Stimulated activated memory B cell treated with anti-CD40 and anti-IgM and Interleukin-4, amounts not matched to agents 10 μg/mL and 1 μg/mL and 100 μg/mL, for 72 hours (primary cell): ENCODE measurements at regions not wholly inside any gene's neighbourhood (a gene's known extent, or its start where the extent isn't known, plus 50 kb on each side); places are given as distances from the start of the nearest gene placed in this dataset.

Source experiments
- ATAC-seq: fragments of 150-1000 bp; cut with Tn5 transposase; 2 replicates; pipeline ENCODE4 v1.10.0; 2021
- H3K27ac Mint-ChIP-seq: one replicate; pipeline ENCODE4 v1.8.0; 2022; ENCODE audit warnings: mild to moderate bottlenecking, mixed read lengths
- H3K27me3 Mint-ChIP-seq: one replicate; pipeline ENCODE4 v1.8.0; 2022; ENCODE audit warnings: mixed read lengths
- H3K36me3 Mint-ChIP-seq: one replicate; pipeline ENCODE4 v1.8.0; 2022; ENCODE audit warnings: mixed read lengths
- H3K4me1 Mint-ChIP-seq: one replicate; pipeline ENCODE4 v1.8.0; 2022; ENCODE audit warnings: mixed read lengths
- H3K4me3 Mint-ChIP-seq: one replicate; pipeline ENCODE4 v1.8.0; 2022; ENCODE audit warnings: mild to moderate bottlenecking, moderate library complexity, mixed read lengths
- H3K9me3 Mint-ChIP-seq: one replicate; pipeline ENCODE4 v1.8.0; 2022; ENCODE audit warnings: mixed read lengths

DNA sequence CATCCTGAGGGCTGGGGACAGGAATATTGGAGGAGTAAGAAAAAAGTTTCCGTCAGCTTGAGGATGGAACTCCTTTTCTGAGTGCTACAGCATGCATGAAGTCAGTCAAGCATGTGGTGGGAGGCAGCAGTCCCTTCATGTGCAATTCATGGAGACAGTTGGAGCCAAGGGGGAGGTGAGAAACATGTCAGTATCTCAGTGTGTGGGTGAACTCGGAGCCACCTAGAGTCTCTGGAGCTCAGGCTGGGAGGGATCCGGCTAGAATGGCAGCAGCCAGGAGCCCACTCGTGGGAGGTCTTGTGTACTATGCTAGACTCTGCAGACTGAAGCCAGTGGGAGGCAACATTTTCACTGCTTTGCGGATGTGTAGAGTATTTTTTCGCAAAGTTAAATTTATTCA, 60.3 kb downstream of the AVPR1A start:
- no peak for ATAC-seq

DNA sequence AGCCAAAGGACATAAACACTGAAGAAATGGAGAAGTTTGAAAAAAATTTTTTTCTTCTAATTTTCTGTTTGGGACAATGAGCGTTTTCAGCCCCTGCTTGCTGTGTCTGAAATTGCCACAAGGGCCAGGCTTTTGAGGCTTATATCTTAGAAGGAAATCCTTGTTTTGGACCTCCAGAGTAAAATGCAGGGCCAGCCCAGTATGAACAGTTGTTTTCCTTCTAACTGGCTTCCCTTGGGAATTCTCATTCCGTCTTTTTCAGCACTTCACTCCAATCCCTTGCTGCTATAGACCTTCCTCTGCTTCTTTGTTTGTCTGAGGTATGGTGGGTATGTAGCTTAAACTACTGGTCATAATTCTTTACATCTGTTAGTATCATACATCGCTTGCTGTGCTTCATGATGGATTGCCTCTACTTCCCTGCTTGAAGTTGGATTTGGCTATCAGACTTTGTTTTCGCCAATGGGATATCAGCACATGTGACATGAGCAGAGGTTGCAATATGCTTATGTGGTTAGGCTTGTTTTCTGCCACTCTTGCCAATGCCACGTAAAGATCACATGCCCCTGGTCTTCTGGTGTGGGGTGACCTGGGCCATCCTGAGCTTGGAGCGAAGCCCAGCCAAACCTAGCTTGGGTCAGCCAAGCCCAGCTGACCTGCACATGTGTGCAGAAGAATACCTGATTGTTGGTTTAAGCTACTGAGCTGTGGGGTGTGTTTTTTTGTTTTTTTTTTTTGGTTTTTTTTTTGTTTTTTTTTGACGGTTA, 64.7 kb downstream of the AVPR1A start:
- Mint-ChIP-seq H3K9me3 (no peaks in the 10 kb centered on the region), H3K4me3 (no peak overlapping the region), H3K36me3 (no peaks in the 10 kb centered on the region), H3K4me1 (no peaks in the 10 kb centered on the region), H3K27me3 (peaks cover 13% of the 10 kb centered on the region), H3K27ac (no peak overlapping the region)
- ATAC-seq = no peak

More for the DNA sequence above, 60.3 kb downstream of the AVPR1A start:
- Mint-ChIP-seq H3K27me3 (peaks cover 13% of the 10 kb centered on the region), H3K9me3 (no peaks in the 10 kb centered on the region), H3K4me1 (no peaks in the 10 kb centered on the region), H3K36me3 (no peaks in the 10 kb centered on the region), H3K27ac (no peak overlapping the region), H3K4me3 (no peak overlapping the region)

DNA sequence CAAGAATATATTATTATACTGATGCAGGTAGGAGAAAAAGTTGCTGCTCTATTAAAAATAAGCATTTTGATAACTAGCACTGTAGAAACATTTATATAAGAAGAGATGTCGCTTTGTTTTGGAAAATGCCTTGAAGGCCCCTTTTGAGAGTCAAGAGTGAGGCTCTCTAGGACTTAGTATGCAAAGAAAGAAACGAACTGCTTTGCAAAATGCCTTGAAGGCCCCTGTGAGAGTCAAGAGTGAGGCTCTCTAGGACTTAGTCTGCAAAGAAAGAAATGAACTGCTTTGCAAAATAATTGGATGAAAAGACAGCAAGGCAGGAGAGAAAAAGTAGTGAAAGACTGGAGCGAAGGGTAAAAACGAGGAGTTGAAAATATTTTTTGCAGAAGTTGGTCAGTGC, 65.9 kb downstream of the AVPR1A start:
- no peaks in the 10 kb centered on the region for H3K4me1 Mint-ChIP-seq
- no peak overlapping the region for H3K4me3 Mint-ChIP-seq
- no peak for ATAC-seq
- H3K27ac Mint-ChIP-seq = no peak overlapping the region
- peaks cover 13% of the 10 kb centered on the region for H3K27me3 Mint-ChIP-seq
- no peaks in the 10 kb centered on the region for H3K36me3 Mint-ChIP-seq
- no peaks in the 10 kb centered on the region for H3K9me3 Mint-ChIP-seq

DNA sequence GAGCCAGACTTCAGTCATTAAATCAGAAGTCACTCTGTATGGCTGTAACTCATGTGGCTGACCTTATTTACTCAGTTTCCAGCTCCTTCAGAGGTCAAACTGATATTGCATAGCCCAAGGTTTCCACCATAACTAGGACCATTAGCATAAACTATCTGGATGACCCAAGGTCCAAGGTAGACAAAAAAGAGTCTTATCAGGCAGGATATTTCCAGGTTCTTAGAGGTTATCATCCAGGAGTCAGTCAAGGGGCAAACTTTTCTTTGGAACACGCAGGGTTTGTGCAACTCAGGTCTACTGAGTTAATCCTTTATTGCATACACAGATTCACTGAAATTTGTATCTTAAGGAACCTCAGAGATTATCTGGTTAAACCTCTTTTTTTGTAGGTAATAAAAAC, 66.5 kb downstream of the AVPR1A start:
- Mint-ChIP-seq H3K27ac (no peak overlapping the region), H3K9me3 (no peaks in the 10 kb centered on the region), H3K4me3 (no peak overlapping the region), H3K27me3 (peaks cover 13% of the 10 kb centered on the region), H3K4me1 (no peaks in the 10 kb centered on the region), H3K36me3 (no peaks in the 10 kb centered on the region)
- no peak for ATAC-seq

DNA sequence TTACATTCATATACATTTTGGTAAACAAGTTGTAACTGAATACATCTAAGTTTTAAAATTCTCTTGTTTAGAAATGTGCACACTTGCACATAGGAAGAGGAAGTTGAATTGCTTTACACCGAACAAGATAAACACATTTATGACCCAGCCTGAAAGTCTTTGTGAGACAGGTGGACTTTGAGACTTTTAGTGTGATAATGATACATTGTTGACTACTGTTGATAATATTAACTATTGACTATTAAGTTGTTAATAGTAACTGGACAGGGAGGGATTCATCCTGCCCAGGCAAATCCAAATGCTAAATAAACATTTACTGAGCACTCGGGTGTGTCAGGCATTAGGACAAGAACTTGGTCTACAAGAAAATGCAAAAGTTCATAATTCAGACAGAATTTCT, 68.0 kb downstream of the AVPR1A start:
- H3K4me3 Mint-ChIP-seq = no peak overlapping the region
- H3K27ac Mint-ChIP-seq = no peak overlapping the region

DNA sequence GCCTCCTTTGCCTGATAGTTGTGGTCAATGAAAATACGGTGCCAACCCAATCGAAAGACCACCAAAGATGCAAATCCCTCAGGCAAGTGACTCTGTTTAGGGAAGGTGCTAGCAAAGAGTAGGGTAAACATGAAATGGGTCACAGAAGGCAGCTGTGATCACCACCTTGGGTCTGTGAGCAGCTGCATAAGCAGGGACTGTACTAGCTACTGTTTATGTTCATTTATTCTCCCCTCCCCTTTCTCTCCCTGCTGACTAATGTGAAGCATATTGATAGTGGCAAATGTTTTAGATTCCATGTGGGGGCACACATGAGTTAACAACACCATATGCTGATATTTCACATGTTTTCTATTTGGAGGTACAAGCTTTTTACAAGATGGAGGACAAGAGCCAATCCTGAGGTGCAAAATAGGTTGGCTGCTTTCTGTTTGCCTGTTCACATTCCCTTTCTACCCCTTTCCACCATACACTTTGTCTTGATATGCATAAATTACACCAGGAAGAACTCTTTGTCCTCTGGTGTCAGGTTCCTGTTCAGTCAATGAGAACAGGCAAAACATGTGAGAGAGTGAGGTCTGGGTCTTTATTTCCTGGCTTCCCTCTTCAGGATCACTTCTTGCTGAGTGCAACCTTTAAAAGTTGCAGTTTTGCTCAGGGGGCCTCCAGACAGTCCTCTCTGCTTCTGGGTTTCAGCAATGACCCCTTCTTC, 71.1 kb downstream of the AVPR1A start:
- no peaks in the 10 kb centered on the region for H3K27me3 Mint-ChIP-seq
- no peaks in the 10 kb centered on the region for H3K36me3 Mint-ChIP-seq
- H3K9me3 Mint-ChIP-seq = no peaks in the 10 kb centered on the region
- H3K4me1 Mint-ChIP-seq = no peaks in the 10 kb centered on the region
- no peak overlapping the region for H3K4me3 Mint-ChIP-seq
- H3K27ac Mint-ChIP-seq = no peak overlapping the region
- no peak for ATAC-seq

More for the DNA sequence above, 68.0 kb downstream of the AVPR1A start:
- no peaks in the 10 kb centered on the region for H3K36me3 Mint-ChIP-seq
- no peak for ATAC-seq
- H3K27me3 Mint-ChIP-seq = no peaks in the 10 kb centered on the region
- no peaks in the 10 kb centered on the region for H3K4me1 Mint-ChIP-seq
- no peaks in the 10 kb centered on the region for H3K9me3 Mint-ChIP-seq

DNA sequence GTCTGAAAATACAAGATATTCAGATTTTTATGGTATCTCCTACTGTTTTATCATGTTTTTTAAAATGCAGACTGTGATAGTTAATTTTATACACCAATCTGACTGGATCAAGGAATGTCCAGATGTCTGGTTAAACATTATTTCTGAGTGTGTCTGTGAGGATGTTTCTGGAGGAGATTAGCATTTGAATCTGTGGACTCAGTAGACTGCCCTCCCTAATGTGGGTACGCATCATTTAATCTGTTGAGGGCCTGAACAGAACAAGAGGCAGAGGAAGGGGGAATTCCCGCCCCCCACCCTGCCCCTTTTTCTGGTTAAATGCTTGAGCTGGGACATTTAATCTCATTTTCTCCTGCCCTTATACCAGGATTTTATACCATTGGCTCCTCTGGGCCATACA, 72.1 kb downstream of the AVPR1A start:
- H3K27ac Mint-ChIP-seq = no peak overlapping the region
- no peaks in the 10 kb centered on the region for H3K9me3 Mint-ChIP-seq
- no peaks in the 10 kb centered on the region for H3K27me3 Mint-ChIP-seq
- H3K4me1 Mint-ChIP-seq = no peaks in the 10 kb centered on the region
- H3K36me3 Mint-ChIP-seq = no peaks in the 10 kb centered on the region
- no peak overlapping the region for H3K4me3 Mint-ChIP-seq
- ATAC-seq = no peak

DNA sequence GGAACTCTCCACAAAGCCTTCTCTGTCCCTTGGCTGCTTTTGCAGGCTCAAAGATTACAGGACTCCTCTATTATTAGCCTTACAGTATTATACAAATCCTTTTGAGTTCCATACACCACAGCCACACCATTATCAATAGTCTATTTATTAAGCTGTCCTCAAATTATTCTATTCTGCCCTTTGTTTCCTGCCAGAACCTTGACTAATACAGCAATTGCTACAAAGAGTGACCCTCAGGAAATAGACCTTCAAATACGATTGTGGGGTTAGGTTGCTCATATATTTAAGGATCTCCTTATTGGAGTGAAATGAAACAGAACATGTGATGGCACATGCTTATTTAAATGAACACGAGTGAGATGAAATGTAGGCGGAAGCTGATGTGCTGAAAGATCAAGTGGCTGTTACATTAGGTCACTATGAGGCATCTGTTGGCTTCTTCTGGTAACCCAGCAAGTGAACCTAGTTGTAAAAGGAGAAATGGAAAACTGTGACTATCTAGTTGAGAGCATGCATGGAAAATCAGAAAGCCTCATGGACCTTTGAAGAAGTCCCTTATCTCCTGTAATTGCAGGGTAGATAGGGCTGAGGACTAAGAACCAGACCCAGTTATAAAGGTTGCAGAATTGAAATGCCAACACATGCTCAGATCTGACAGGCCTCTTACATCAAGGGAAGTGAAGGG, 75.5 kb downstream of the AVPR1A start:
- no peaks in the 10 kb centered on the region for H3K36me3 Mint-ChIP-seq
- ATAC-seq = no peak
- peaks cover 8% of the 10 kb centered on the region for H3K27me3 Mint-ChIP-seq
- H3K27ac Mint-ChIP-seq = no peak overlapping the region
- H3K9me3 Mint-ChIP-seq = no peaks in the 10 kb centered on the region
- H3K4me3 Mint-ChIP-seq = no peak overlapping the region
- no peaks in the 10 kb centered on the region for H3K4me1 Mint-ChIP-seq

DNA sequence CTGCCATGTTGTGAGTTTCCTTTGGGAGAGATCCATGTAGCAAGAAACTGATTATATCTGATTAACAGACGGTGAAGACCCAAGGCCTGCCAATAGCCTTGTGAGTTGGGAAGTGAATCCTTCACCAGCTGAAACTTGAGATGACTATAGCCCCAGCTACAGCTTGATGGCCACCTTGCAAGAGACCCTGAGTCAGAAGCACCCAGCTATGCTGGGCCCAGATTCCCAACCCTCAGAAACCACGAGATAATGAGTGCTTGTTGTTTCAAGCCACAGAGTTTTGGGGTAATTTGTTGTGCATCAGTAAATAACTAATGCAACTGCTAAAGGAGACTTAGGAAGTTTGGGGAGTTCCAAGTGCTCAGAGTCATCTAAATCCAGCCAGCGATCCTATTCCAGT, 80.3 kb downstream of the AVPR1A start:
- Mint-ChIP-seq H3K4me1 (no peaks in the 10 kb centered on the region), H3K36me3 (no peaks in the 10 kb centered on the region), H3K27me3 (peaks cover 8% of the 10 kb centered on the region), H3K9me3 (no peaks in the 10 kb centered on the region), H3K4me3 (no peak overlapping the region), H3K27ac (no peak overlapping the region)
- ATAC-seq = no peak

DNA sequence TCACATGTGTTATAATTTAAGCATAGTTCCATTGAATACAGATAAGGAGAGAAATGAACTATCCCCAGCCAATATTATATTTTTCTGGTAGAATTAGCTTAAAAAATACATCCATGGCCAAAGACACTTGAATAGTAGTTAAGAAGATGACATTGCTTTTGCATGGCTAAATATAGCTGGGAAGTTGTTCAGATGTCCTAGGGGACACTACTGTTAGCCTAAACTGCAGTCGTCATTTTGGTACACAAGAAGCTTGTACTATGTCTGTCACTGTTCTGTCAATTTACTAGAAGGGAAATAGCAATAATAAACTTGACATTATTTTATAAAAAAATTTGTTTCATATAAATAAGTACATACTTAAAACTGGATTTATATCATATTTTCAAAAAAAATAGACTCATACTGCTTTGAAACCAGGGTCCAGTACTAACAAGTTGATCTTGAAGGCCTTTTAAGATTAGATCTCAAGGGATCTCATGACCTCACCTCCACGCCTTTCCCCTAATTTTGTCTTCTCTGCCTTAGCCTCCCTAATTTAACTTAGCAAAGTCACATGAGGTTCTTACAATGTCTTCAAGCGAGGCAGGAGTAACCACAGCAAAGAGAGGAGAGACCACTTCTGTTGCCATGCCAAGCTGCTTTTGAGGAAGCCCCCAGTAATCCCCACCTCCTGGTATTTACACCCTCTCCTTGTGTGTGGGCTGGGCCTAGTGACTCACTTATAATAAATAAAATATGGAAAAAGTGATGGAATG, 81.0 kb downstream of the AVPR1A start:
- Mint-ChIP-seq H3K4me1 (no peaks in the 10 kb centered on the region), H3K36me3 (no peaks in the 10 kb centered on the region), H3K27ac (no peak overlapping the region), H3K4me3 (no peak overlapping the region), H3K27me3 (peaks cover 8% of the 10 kb centered on the region), H3K9me3 (no peaks in the 10 kb centered on the region)
- ATAC-seq = no peak

DNA sequence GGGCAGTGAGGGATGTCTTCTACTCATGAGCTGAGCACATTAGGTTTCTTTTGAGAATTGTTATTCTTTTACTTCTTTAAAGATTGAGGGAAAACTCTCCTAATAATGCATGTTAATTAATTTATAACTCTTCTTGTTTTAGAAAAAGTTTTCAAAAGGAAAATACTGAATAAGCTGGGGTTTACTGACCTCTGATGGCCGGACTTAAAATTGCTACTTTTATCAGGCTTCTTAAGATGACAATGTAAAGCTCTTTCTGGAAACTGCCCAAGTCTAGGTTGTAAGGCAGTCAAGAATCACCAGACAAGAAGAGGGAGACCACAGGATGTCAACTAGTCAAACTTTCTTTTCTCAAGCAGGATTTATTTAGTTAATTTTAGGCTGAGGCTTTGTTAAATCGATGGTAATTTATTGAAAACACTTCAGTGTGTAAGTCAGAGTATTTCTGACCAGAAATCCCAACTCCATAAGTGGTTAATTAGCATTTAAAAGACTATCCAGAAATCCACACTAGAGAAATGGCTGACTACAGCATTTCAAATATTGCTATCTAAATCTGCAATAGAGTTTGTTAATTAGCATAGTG, 82.1 kb downstream of the AVPR1A start:
- Mint-ChIP-seq H3K27ac (no peak overlapping the region), H3K4me1 (no peaks in the 10 kb centered on the region), H3K27me3 (peaks cover 8% of the 10 kb centered on the region), H3K36me3 (no peaks in the 10 kb centered on the region), H3K9me3 (no peaks in the 10 kb centered on the region), H3K4me3 (no peak overlapping the region)
- ATAC-seq = no peak

DNA sequence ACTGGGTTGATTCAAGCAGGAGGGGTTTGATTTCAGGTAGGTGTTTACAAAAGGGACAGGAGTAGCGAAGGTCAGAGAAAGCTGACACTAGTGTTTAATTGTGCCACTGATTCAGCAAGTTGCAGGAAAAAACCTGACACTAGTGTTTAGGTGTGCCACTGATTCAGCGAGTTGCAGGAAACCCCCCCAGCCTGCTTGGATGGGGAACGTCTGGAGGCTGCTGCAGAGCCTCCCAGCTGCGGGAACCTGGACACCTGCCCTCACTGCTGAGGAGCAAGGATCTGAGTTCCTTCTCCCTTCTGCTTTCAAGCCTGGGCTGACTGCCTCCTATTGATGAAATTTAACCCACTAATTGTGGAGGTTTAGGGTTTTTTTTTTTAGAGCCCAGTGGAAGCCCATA, 84.2 kb downstream of the AVPR1A start:
- H3K27me3 Mint-ChIP-seq = no peaks in the 10 kb centered on the region
- H3K36me3 Mint-ChIP-seq = no peaks in the 10 kb centered on the region
- H3K27ac Mint-ChIP-seq = no peak overlapping the region
- ATAC-seq = no peak
- no peaks in the 10 kb centered on the region for H3K9me3 Mint-ChIP-seq
- no peaks in the 10 kb centered on the region for H3K4me1 Mint-ChIP-seq
- H3K4me3 Mint-ChIP-seq = no peak overlapping the region

DNA sequence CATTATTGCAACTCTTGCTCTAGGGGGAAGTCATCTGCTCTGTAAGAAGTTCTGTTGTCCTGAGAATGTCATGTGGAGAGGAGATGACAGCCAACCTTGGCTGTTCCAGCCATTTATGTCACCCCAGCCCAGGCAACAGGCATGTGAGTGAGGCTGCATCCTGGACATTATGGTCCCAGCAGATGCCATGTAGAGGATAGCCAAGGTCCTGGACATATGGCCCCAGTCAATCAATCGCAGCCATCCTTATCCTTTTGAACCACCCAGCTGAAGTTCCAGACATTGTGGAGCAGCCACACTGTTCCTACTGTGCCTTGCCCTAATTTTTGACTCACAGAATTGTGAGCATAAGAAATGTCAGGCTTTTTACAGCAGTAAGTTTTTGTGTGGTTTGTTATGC, 84.9 kb downstream of the AVPR1A start:
- Mint-ChIP-seq H3K4me3 (no peak overlapping the region), H3K27me3 (peaks cover 6% of the 10 kb centered on the region), H3K4me1 (no peaks in the 10 kb centered on the region), H3K36me3 (no peaks in the 10 kb centered on the region), H3K27ac (no peak overlapping the region), H3K9me3 (no peaks in the 10 kb centered on the region)
- ATAC-seq = peak; percentile 29

DNA sequence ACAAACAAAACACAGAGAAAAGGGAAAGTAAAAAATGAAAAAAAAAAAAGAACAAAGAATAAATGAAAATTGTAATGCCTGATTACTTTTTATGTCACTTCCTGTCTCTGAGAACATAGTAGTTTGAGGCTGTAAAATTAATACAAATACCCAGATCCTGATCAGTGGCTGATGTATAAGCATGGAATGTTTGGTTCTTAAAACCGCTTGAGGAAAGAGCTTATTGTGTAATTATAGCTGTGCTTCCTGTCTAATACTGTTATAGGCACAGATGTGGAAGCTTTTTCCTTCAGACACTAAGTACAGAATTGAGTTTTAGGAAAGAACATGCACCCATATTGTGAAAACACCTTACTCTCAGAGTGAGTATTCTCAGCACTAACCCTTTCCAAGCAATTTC, 86.9 kb downstream of the AVPR1A start:
- H3K4me3 Mint-ChIP-seq = no peak overlapping the region
- no peak overlapping the region for H3K27ac Mint-ChIP-seq
- no peaks in the 10 kb centered on the region for H3K4me1 Mint-ChIP-seq
- H3K27me3 Mint-ChIP-seq = peaks cover 7% of the 10 kb centered on the region
- no peak for ATAC-seq
- no peaks in the 10 kb centered on the region for H3K9me3 Mint-ChIP-seq
- H3K36me3 Mint-ChIP-seq = no peaks in the 10 kb centered on the region

DNA sequence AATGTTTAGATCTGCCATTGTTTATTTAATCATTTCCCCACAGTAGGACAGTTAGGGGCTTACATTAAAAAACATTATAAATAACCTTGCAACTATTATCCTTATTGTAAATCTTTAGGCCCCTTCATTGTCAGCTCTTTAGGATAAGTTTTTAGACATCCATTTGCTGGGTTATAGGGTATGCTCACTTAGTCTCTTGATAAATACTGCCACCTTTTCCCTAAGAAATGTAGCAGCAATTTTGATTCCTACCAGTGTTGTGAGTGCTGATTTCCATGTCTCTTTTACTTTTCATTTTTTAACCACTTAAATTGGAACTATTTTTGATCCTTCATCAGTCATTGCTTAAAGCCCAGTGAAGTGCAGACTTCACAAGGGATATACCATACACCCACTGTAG, 94.4 kb downstream of the AVPR1A start:
- ATAC-seq = no peak
- Mint-ChIP-seq H3K9me3 (peaks cover 4% of the 10 kb centered on the region), H3K27ac (no peak overlapping the region), H3K36me3 (no peaks in the 10 kb centered on the region), H3K4me3 (no peak overlapping the region), H3K27me3 (peaks cover 6% of the 10 kb centered on the region), H3K4me1 (no peaks in the 10 kb centered on the region)
